DMS 273 treated with DMSO at 0.1 percent for 48 hours (cell line): ENCODE measurements at regions not wholly inside any gene's neighbourhood (a gene's known extent, or its start where the extent isn't known, plus 50 kb on each side); places are given as distances from the start of the nearest gene placed in this dataset.
"Not testable (repeated sequence)": the region's sequence is repeated elsewhere in the genome, so short reads cannot be mapped to it uniquely, and the experiment has no call there.

ENCODE experiments used
- DNase-seq: peaks from one replicate; lab custom pipeline; 2025; lab: John Stamatoyannopoulos, UW

DNA sequence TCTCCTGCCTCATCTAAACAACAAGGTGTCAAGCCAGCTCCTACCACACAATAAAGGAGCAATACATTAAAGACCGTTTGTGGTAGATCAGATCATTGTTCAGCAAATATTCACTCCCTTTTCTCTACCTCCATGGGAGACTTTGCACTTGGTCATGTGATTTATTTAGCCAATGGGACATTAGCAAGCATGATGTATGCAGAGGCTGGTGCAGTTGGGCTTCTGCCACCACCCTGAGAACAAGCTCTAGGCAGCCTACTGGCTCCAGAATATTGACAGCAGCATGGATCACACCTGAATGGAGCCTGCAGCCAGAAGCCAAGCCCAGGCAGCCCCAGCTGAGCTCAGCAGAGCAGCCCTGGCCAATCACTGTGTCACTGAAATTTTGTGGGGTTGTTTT is 99.4 kb upstream of the UBE2E2 start:
- no peak for DNase-seq

GRCh38 chr3:23105048-23105447 is 98.1 kb upstream of the UBE2E2 start:
- DNase-seq = no peak

- no peak for DNase-seq
Measured at GRCh38 chr3:23106666-23107065, 96.5 kb upstream of the UBE2E2 start.

DNA sequence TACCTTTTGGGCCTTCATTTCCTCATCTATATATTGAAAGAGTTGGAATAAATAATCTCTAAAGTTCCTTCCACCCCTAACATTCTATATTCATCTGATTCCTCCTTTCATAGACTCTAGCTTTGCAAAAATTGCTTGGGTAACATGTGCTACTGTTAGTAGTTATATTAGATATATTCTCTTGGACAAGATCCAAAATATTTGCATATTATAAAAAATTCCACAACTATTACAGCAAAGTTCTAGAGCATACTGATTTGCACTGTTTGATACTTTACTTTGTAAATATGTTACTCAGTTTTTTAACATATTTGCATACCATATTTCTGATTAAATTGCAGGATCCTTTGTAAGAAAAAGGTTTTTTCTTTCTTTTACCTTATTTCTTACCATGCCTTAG is 95.9 kb upstream of the UBE2E2 start:
- DNase-seq = no peak

- no peak for DNase-seq
Measured at GRCh38 chr3:23108451-23109057, 94.6 kb upstream of the UBE2E2 start.

GRCh38 chr3:23111286-23111685 is 91.8 kb upstream of the UBE2E2 start:
- no peak for DNase-seq

- no peak for DNase-seq
Measured at GRCh38 chr3:23111797-23112196, 91.3 kb upstream of the UBE2E2 start.

DNA sequence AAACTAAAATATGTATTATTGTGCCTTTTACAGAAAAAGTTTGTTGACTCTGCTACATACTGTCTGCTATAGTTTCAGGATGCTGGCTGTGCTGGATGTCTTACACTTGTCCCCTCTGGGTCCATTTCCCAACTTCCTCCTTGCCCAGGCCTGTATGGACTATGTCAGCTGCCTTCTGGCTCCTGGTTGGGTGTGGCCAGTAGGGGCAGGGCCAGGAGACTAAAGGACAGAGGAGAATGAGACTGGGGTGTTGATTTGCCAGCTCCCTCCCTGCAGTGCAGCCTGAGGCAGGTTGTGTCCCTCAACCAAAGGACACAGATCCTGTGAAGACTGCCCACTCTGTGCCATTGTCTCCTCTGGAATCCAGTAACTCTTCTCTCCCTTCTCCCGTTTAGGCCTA is 90.6 kb upstream of the UBE2E2 start:
- no peak for DNase-seq

GRCh38 chr3:23113455-23114171 is 89.5 kb upstream of the UBE2E2 start:
- DNase-seq = no peak

DNA sequence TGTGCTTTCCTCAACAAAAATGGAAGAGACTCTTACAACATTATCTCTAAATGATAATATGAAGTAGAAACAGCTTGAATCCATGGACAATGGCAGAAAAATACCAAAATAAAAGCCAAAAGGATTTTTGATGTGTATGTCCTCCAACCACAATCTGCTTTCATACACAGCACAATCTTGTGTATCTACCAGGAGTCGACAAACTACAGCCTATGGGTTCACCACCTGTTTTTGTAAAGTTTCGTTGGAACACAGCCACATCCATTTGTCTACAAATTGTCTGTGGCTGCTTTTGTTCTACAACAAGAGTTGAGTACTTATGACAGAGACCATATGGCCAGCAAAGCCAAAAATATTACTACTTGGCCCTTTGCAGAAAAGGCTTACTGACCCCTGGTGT is 88.7 kb upstream of the UBE2E2 start:
- DNase-seq = no peak

GRCh38 chr3:23115171-23115877 is 87.8 kb upstream of the UBE2E2 start:
- no peak for DNase-seq

GRCh38 chr3:23116081-23116837 is 86.9 kb upstream of the UBE2E2 start:
- no peak for DNase-seq

- DNase-seq = no peak
Measured at GRCh38 chr3:23117856-23118255, 85.3 kb upstream of the UBE2E2 start.

DNA sequence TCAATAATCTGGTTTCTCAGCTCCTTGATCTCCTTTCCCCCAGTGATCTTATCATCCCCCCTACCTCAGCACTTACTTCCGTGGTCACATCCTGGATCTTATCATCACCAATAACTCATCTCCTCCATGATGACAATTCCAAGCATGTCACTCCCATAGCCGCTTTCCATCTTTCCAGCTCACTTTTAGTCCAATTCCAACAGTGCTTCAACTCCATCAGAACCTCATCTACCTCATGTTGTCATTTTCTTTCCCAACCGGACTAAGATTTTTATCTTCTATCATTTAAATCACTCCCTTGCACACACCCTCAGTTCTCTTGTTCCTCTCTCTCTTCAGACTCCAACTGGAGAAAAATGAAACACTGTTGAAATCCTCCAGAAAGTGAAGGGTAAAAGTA is 75.9 kb upstream of the UBE2E2 start:
- no peak for DNase-seq

- no peak for DNase-seq
Measured at GRCh38 chr3:23128655-23129054, 74.5 kb upstream of the UBE2E2 start.

DNA sequence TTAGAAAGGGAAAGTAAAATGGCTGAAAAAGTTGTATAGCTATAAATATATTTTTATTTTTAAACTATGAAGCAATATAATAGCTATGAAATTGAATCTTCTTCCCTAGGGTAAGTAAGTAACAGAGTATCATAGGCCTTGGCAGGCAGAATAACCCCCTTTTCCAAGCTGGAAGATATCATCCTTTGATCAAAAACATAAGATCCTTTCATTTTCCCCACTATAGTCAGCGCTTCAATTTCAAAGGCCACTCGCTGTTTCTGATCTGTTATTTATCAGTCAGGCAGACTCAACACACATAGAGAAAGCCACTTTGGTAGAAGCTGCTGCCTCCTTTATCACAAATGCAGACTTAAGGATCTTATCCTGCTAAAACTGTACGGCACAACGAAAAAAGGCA is 74.0 kb upstream of the UBE2E2 start:
- no peak for DNase-seq

DNA sequence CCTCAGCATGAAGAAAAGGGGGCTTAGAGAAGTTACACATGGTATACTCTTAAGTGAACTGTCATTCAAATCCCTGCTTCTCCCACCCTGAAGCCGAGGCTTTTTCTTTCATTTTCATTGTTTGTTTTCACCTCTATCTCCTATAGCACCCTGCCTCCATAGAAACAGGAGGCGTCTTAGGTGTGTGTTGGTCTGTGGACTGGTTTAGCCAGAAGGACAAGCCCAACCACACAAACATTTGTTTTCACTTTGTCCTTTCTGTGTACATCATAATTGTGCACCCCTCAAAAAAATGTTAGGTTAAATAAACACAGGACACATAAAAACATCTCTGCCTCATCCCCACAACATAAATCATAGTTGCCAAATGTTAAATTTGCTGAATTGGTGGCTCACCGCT is 73.3 kb upstream of the UBE2E2 start:
- no peak for DNase-seq

GRCh38 chr3:23130406-23130805 is 72.7 kb upstream of the UBE2E2 start:
- no peak for DNase-seq

DNA sequence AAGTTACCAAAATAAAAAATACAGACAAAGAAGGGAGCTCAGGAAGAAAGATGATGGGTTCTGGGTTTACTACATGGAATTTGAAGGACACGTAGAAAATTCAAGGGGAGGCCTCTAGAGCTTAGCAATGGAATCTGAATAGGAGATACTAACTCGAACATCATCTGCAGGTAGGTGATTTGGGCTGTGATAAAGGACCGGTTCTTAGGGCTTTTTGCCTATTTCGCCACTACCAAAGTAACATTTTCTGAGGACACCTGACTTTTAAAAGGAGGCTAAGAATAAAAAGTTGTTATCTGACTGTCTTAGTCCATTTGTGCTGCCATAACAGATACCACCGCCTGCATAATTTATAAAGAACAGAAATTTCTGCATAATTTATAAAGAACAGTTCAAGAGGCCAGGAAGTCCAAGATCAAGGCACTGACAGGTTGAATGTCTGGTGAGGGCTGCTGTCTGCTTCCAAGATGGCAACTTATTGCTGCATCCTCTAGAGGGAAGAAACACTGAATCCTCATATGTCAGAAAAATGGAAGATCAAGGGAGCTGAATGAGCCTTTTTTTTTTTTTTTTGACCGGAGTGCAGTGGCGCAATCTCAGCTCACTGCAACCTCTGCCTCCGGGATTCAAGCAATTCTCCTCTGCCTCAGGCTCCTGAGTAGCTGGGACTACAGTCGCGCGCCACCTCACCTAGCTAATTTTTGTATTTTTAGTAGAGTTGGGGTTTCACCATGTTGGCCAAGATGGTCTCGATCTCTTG is 67.9 kb upstream of the UBE2E2 start:
- no peak for DNase-seq

DNA sequence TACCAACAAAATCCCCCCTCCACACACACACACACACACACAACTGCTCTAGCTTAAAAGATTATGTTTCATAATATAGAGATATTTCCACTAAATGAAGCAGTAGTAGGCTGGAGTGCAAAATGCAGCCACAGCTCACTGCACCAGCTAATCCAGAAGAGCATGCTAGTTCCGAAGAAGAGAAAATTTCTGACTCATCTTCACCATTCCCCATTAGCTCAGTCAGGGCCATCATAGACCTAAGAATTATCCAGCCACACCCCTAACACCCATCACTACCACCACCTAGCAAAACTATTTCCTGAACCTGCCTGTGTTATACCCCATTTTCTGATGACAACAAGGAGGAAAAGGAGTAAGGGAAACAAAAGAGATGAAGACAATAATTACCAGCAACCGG is 67.1 kb upstream of the UBE2E2 start:
- no peak for DNase-seq

DNA sequence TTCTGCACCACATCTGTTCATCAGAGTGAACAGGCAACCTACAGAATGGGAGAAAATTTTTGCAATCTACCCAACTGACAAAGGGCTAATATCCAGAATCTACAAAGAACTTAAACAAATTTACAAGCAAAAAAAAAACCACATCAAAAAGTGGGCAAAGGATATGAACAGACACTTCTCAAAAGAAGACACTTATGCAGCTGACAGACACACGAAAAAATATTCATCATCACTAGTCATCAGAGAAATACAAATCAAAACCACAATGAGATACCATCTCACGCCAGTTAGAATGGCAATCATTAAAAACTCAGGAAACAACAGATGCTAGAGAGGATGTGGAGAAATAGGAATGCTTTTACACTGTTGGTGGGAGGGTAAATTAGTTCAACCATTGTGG is 59.1 kb upstream of the UBE2E2 start:
- DNase-seq = not testable (repeated sequence)

GRCh38 chr3:23146163-23146562 is 57.0 kb upstream of the UBE2E2 start:
- no peak for DNase-seq
